GM23338 (cell line): ENCODE measurements at regions not wholly inside any gene's neighbourhood (a gene's known extent, or its start where the extent isn't known, plus 50 kb on each side); places are given as distances from the start of the nearest gene placed in this dataset.

Experiments used
- ATAC-seq: fragments of 200-7000 bp; cut with Tn5 transposase; 3 replicates; pipeline ENCODE4 v1.9.1; 2020
- DNase-seq: peaks from one replicate; pipeline ENCODE4 v3.0.0-alpha.2; 2015; ENCODE audit warnings: low spot score
- H2AFZ ChIP-seq: fragments of 200-600 bp; sonication (generic); 2 replicates; pipeline ENCODE4 v1.8.0; 2016; ENCODE audit warnings: antibody characterized with exemption, mild to moderate bottlenecking, moderate library complexity
- H3F3A ChIP-seq: fragments of 200-600 bp; sonication (generic); replicated peaks from 2 replicates; pipeline ENCODE4 v1.8.0; 2017; ENCODE audit warnings: antibody characterized with exemption, mixed run types, low read depth
- H3K27ac ChIP-seq: fragments of 200-600 bp; sonication (generic); 2 replicates; pipeline ENCODE4 v1.6.1; 2016; ENCODE audit warnings: low read depth
- H3K27me3 ChIP-seq: fragments of 200-600 bp; sonication (generic); 2 replicates; pipeline ENCODE4 v1.8.0; 2016; ENCODE audit warnings: mild to moderate bottlenecking, mixed run types, moderate library complexity; ENCODE audit not compliant: insufficient read depth
- H3K36me3 ChIP-seq: fragments of 200-600 bp; sonication (generic); 2 replicates; pipeline ENCODE4 v1.8.0; 2016; ENCODE audit warnings: mild to moderate bottlenecking; ENCODE audit not compliant: insufficient read depth
- H3K4me1 ChIP-seq: fragments of 200-600 bp; sonication (generic); 2 replicates; pipeline ENCODE4 v1.8.0; 2016; ENCODE audit warnings: mild to moderate bottlenecking, moderate library complexity; ENCODE audit not compliant: insufficient read depth
- H3K4me2 ChIP-seq: fragments of 200-600 bp; sonication (generic); 2 replicates; pipeline ENCODE4 v1.7.1; 2017; ENCODE audit warnings: mixed run types
- H3K4me3 ChIP-seq: fragments of 200-600 bp; sonication (generic); 2 replicates; pipeline ENCODE4 v1.6.1; 2016; ENCODE audit warnings: mixed run types
- H3K79me2 ChIP-seq: fragments of 200-600 bp; sonication (generic); replicated peaks from 2 replicates; pipeline ENCODE4 v1.8.0; 2017; ENCODE audit warnings: mild to moderate bottlenecking; ENCODE audit not compliant: insufficient read depth
- H3K9me2 ChIP-seq: fragments of 200-600 bp; sonication (generic); 2 replicates; pipeline ENCODE4 v1.8.0; 2017; ENCODE audit not compliant: insufficient read depth
- H4K20me1 ChIP-seq: fragments of 200-600 bp; sonication (generic); replicated peaks from 2 replicates; pipeline ENCODE4 v1.8.0; 2017; ENCODE audit warnings: mild to moderate bottlenecking; ENCODE audit not compliant: insufficient read depth
- H3K27ac Mint-ChIP-seq: 2 replicates; pipeline ENCODE4 v1.8.0; 2020; ENCODE audit warnings: inconsistent platforms, mild to moderate bottlenecking, moderate library complexity, mixed read lengths
- H3K27me3 Mint-ChIP-seq: 3 replicates; pipeline ENCODE4 v1.8.0; 2022; ENCODE audit warnings: low read depth, mild to moderate bottlenecking, moderate library complexity, mixed read lengths, inconsistent platforms; ENCODE audit not compliant: insufficient read depth, poor library complexity
- H3K36me3 Mint-ChIP-seq: 3 replicates; pipeline ENCODE4 v1.8.0; 2021; ENCODE audit warnings: low read depth, mild to moderate bottlenecking, inconsistent platforms, moderate library complexity, mixed read lengths
- H3K4me1 Mint-ChIP-seq: 3 replicates; pipeline ENCODE4 v1.8.0; 2020; ENCODE audit warnings: mild to moderate bottlenecking, inconsistent platforms, mixed read lengths
- H3K4me3 Mint-ChIP-seq: 3 replicates; pipeline ENCODE4 v1.8.0; 2021; ENCODE audit warnings: moderate library complexity, mild to moderate bottlenecking, inconsistent platforms, mixed read lengths
- H3K9me3 Mint-ChIP-seq: 3 replicates; pipeline ENCODE4 v1.8.0; 2020; ENCODE audit warnings: moderate library complexity, mild to moderate bottlenecking, inconsistent platforms, mixed read lengths
- CREB1 ChIP-seq: fragments of 250-450 bp; sonication (Bioruptor Pico); IDR thresholded peaks from 2 replicates; pipeline ENCODE4 v1.5.0; 2020; ENCODE audit warnings: low read depth, mild to moderate bottlenecking, moderate library complexity
- CTCF ChIP-seq, 2 experiments: fragments of 200-600 bp in 1 of 2; sonication (generic) in 1 of 2; conservative IDR thresholded peaks; 2 replicates each; pipeline versions ENCODE4 v1.5.1 to v1.6.1; 2016 to 2017; ENCODE audit warnings: antibody characterized with exemption in 2 of 2, low read depth in 2 of 2, mild to moderate bottlenecking in 2 of 2, moderate library complexity in 1 of 2
- ETS1 ChIP-seq: IDR thresholded peaks from 2 replicates; pipeline ENCODE4 v1.6.1; 2016; ENCODE audit warnings: antibody characterized with exemption
- EZH2 ChIP-seq: fragments of 200-600 bp; sonication (generic); IDR thresholded peaks from one replicate; pipeline ENCODE4 v1.8.0; 2017; ENCODE audit warnings: antibody characterized with exemption, mild to moderate bottlenecking, low read depth; ENCODE audit not compliant: unreplicated experiment
- EZH2phosphoT487 ChIP-seq: fragments of 200-600 bp; sonication (generic); IDR thresholded peaks from one replicate; pipeline ENCODE4 v1.8.1; 2018; ENCODE audit warnings: antibody characterized with exemption; ENCODE audit not compliant: unreplicated experiment
- JUNB ChIP-seq: IDR thresholded peaks from one replicate; pipeline ENCODE4 v1.6.1; 2016; ENCODE audit warnings: antibody characterized with exemption; ENCODE audit not compliant: unreplicated experiment
- NANOG ChIP-seq: IDR thresholded peaks from 2 replicates; pipeline ENCODE4 v1.6.1; 2016; ENCODE audit warnings: antibody characterized with exemption, borderline replicate concordance
- POLR2AphosphoS5 ChIP-seq: IDR thresholded peaks from 2 replicates; pipeline ENCODE4 v1.6.1; 2016; ENCODE audit warnings: antibody characterized with exemption, low read depth
- REST ChIP-seq: IDR thresholded peaks from one replicate; pipeline ENCODE4 v1.6.1; 2018; ENCODE audit warnings: antibody characterized with exemption; ENCODE audit not compliant: unreplicated experiment
- STAT1 ChIP-seq: IDR thresholded peaks from one replicate; pipeline ENCODE4 v1.6.1; 2016; ENCODE audit warnings: antibody characterized with exemption; ENCODE audit not compliant: unreplicated experiment
- ZNF114 ChIP-seq: fragments of 250-450 bp; sonication (Bioruptor Pico); IDR thresholded peaks from 2 replicates; pipeline ENCODE4 v1.5.0; 2020; ENCODE audit warnings: mild to moderate bottlenecking, moderate library complexity
- ZNF331 ChIP-seq: fragments of 250-450 bp; sonication (Bioruptor Pico); IDR thresholded peaks from 2 replicates; pipeline ENCODE4 v1.5.0; 2020; ENCODE audit warnings: low read depth, mild to moderate bottlenecking, moderate library complexity
- ZNF462 ChIP-seq: fragments of 250-450 bp; sonication (Bioruptor Pico); IDR thresholded peaks from 2 replicates; pipeline ENCODE4 v1.5.0; 2020; ENCODE audit warnings: mild to moderate bottlenecking, moderate library complexity

- no peak overlapping the region for H3K27ac Mint-ChIP-seq
- no peak for ATAC-seq
- no peaks in the 10 kb centered on the region for H3K27me3 ChIP-seq
These were observed 49.7 kb upstream of the ELOVL5 start for GRCh38 chr6:53398247-53399026.

More at GRCh38 chr6:53398247-53399026, 49.7 kb upstream of the ELOVL5 start:
- no peak for DNase-seq
- TF ChIP-seq JUNB (no peak), ZNF462 (no peak), EZH2 (no peak), STAT1 (no peak), ZNF114 (CRISPR knock-in tag) (no peak), NANOG (no peak), POLR2AphosphoS5 (no peak), CTCF (conservative IDR thresholded peaks at IDR 0.05; ENCODE audit: low read depth in 2 of 2) (no peak), REST (no peak), CREB1 (CRISPR knock-in tag) (no peak), ETS1 (no peak), EZH2phosphoT487 (no peak), ZNF331 (CRISPR knock-in tag) (no peak)
- H3K27ac ChIP-seq, result no peak overlapping the region
- no peaks in the 10 kb centered on the region for H4K20me1 ChIP-seq
- Mint-ChIP-seq H3K27me3 (no peaks in the 10 kb centered on the region), H3K36me3 (no peaks in the 10 kb centered on the region), H3K9me3 (no peaks in the 10 kb centered on the region; the same call in 1 of the 3 replicates), H3K4me3 (no peak overlapping the region), H3K4me1 (no peaks in the 10 kb centered on the region)
- no peak overlapping the region for H3K4me2 ChIP-seq
- no peaks in the 10 kb centered on the region for H3K9me2 ChIP-seq
- no peaks in the 10 kb centered on the region for H3K4me1 ChIP-seq
- H2AFZ ChIP-seq, result no peak overlapping the region
- no peaks in the 10 kb centered on the region for H3K79me2 ChIP-seq
- H3F3A ChIP-seq, result no peaks in the 10 kb centered on the region
- no peak overlapping the region for H3K4me3 ChIP-seq
- no peaks in the 10 kb centered on the region for H3K36me3 ChIP-seq
